Adrenal gland (tissue), 9 donors: ENCODE measurements at regions not wholly inside any gene's neighbourhood (a gene's known extent, or its start where the extent isn't known, plus 50 kb on each side); places are given as distances from the start of the nearest gene placed in this dataset.
"Not testable (repeated sequence)": the region's sequence is repeated elsewhere in the genome, so short reads cannot be mapped to it uniquely, and the experiment has no call there.

Experiments used
- DNase-seq, 7 donors: peaks; one replicate each; pipeline ENCODE4 v3.0.0-alpha.2; 2019 to 2020
- H3K27ac ChIP-seq, 5 donors: fragments of 200-600 bp; sonication (generic) in 4 of 5; 1 replicate in 3 of 5; 2 replicates in 2 of 5; pipeline versions ENCODE4 v1.5.1 to v1.8.0; 2016 to 2020; ENCODE audit warnings: mild to moderate bottlenecking in 1 of 5
- H3K27me3 ChIP-seq: fragments of 200-600 bp; 2 replicates; pipeline ENCODE4 v1.8.0; 2021
- H3K36me3 ChIP-seq, 2 donors: fragments of 200-600 bp; replicated peaks in 1 of 2; 1 replicate in 1 of 2; 2 replicates in 1 of 2; pipeline versions ENCODE4 v1.5.1 to v1.8.0; 2018 to 2022
- H3K4me1 ChIP-seq, 2 donors: fragments of 200-600 bp; replicated peaks in 1 of 2; 1 replicate in 1 of 2; 2 replicates in 1 of 2; pipeline versions ENCODE4 v1.5.1 to v1.8.0; 2018 to 2021
- H3K4me3 ChIP-seq, 4 donors: fragments of 200-600 bp; sonication (generic) in 3 of 4; one replicate each; pipeline ENCODE4 v1.5.1; 2016 to 2018
- H3K9me3 ChIP-seq, 3 donors: fragments of 200-600 bp; sonication (generic) in 1 of 3; replicated peaks in 1 of 3; 1 replicate in 2 of 3; 2 replicates in 1 of 3; pipeline versions ENCODE4 v1.5.1 to v1.8.0; 2016 to 2021
- POLR2A ChIP-seq, 2 donors: fragments of 450-650 bp; IDR thresholded peaks; one replicate each; pipeline ENCODE4 v1.6.1; 2017; ENCODE audit warnings: antibody characterized with exemption in 2 of 2, mild to moderate bottlenecking in 2 of 2, moderate library complexity in 1 of 2
- WGBS, 4 donors: extraction: QIAGEN DNeasy Blood & Tissue Kit in 2 of 4; methylation state at CpG; one replicate each; pipeline versions ENCODE4 v1.1.5 to v1.1.7; 2013 to 2017; 5-methylcytosine and 5-hydroxymethylcytosine counted together
- intact Hi-C, 2 donors: fragments of 100-400 bp; cut with DNase I; formaldehyde crosslinking; loops; one replicate each; pipeline versions ENCODE4 v1.14.1 to v1.15.0; 2022 to 2023
- TF ChIP-seq, protein P1 (sequence below), 6 experiments: fragments of 450-650 bp in 4 of 6; fragments of 200-600 bp in 2 of 6; sonication (generic) in 1 of 6; IDR thresholded peaks; 1 replicate in 5 of 6; 2 replicates in 1 of 6; pipeline versions ENCODE4 v1.5.1 to v1.8.0; 2016 to 2021; ENCODE audit warnings: antibody characterized with exemption in 6 of 6, mild to moderate bottlenecking in 2 of 6, moderate library complexity in 1 of 6
- donor health status: healthy with polysubstance abuse.
- donor health status: Bipolar disorder and iron deficiency.
- donor health status: DM: yes; HTN: yes; CAD: no.
- donor health status: DM: no; HTN: no; CAD: no.
- donor health status: DM: no; HTN: no; CAD: no.

DNA sequence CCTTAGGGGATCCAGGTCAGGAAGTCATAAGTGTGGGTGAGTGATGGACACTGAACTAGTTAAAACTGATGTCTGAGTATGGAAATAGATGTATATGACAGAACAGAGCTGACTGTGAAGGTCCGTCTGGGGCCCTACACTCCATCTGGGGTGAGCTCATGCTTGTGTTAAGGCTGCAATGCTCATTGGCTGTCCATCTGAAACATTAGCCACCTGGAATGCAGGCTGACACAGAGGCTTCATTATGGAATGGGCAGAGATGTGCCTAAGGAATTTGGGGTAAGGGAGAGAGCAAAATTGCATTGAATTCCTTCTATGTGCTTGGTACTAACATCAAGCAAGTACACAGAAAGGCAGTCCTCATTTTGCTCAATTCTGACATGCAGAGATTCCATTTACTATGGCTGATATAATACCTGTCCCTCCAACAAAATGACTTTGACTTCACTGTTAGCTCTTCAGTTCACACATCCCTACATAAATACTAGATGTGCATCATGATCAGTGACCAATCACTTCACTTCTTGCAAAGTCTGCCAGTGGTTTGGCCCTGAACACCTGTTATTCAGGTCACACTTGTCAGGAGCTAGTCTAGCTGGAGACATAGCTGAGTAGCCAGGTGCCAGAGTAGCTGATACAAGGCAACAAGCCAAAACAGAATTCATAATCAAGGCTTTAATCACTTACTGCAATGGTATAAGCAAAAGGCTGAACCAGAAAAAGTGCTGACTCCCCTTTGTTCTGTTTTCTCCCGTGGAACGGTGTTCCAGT is 128.9 kb upstream of the VWC2 start:
- TF ChIP-seq, protein P1, sequence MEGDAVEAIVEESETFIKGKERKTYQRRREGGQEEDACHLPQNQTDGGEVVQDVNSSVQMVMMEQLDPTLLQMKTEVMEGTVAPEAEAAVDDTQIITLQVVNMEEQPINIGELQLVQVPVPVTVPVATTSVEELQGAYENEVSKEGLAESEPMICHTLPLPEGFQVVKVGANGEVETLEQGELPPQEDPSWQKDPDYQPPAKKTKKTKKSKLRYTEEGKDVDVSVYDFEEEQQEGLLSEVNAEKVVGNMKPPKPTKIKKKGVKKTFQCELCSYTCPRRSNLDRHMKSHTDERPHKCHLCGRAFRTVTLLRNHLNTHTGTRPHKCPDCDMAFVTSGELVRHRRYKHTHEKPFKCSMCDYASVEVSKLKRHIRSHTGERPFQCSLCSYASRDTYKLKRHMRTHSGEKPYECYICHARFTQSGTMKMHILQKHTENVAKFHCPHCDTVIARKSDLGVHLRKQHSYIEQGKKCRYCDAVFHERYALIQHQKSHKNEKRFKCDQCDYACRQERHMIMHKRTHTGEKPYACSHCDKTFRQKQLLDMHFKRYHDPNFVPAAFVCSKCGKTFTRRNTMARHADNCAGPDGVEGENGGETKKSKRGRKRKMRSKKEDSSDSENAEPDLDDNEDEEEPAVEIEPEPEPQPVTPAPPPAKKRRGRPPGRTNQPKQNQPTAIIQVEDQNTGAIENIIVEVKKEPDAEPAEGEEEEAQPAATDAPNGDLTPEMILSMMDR (IDR thresholded peaks at IDR 0.05) = no peak
- Histone ChIP-seq H3K27ac (no peak overlapping the region), H3K9me3 (no peaks in the 10 kb centered on the region), H3K4me1 (no peaks in the 10 kb centered on the region), H3K27me3 (no peaks in the 10 kb centered on the region), H3K4me3 (no peak overlapping the region), H3K36me3 (no peaks in the 10 kb centered on the region)
- no peak for DNase-seq
- WGBS, 4 donors = 60 to 65% (median 64%) methylated on average over 3 of the region's 3 CpGs
- intact Hi-C loops = no loop called here

DNA sequence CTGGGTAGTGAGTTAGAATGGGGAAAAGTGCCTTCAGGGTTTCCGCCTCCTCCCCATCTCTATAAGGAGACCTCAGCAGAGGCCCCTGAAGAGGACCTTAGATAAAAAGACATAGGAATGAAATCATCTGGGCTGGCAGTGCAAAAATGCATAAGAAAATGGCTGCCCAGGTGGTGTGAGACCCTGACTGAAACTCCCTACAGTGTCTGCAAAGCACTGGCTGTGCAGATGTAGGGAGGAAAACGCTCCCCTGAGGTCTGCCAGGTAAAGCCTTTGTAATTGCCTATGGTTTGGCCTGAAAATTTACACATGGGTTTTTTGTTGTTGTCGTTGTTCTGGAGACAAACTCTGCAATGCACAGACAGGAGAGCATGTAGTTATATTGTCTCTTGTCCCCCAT is 128.1 kb upstream of the VWC2 start:
- Histone ChIP-seq H3K27me3 (no peaks in the 10 kb centered on the region), H3K9me3 (no peaks in the 10 kb centered on the region), H3K4me3 (no peak overlapping the region), H3K4me1 (no peaks in the 10 kb centered on the region), H3K27ac (no peak overlapping the region), H3K36me3 (no peaks in the 10 kb centered on the region)
- no peak for DNase-seq
- intact Hi-C loops = no loop called here
- no peak for TF ChIP-seq POLR2A (IDR thresholded peaks at IDR 0.05)
- TF ChIP-seq, protein P1 (IDR thresholded peaks at IDR 0.05) = no peak
- 53 to 69% (median 62%) methylated on average over 3 of the region's 3 CpGs for WGBS, 4 donors

DNA sequence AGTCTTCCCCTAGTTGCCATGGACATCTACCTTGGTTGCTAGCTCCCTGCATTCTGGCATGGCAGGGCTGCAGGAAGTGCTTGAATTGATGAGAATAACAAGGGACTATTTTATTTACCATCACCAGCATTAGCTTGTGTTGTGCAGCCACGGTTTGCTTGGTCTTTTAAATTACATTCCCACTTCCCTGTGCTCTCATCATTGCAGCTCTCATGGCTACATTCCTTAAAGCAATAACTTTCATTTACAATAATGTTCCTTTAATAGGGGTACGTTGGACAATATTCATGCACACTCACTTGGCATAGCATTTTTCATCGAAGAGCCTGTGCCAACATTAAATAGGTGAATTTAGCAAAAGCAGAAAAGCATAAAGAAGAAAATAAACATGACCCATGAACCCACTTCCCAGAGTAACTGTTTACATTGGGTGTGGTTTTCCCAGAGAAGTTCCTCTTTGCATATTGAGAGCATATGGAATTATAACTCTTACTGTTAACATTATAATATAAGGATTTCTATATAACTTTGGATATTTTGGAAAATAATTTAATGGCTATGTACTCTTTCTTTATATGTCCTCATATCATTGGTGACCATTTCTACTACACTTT is 113.2 kb upstream of the VWC2 start:
- no peak for TF ChIP-seq POLR2A (IDR thresholded peaks at IDR 0.05)
- TF ChIP-seq, protein P1 (IDR thresholded peaks at IDR 0.05) = no peak

DNA sequence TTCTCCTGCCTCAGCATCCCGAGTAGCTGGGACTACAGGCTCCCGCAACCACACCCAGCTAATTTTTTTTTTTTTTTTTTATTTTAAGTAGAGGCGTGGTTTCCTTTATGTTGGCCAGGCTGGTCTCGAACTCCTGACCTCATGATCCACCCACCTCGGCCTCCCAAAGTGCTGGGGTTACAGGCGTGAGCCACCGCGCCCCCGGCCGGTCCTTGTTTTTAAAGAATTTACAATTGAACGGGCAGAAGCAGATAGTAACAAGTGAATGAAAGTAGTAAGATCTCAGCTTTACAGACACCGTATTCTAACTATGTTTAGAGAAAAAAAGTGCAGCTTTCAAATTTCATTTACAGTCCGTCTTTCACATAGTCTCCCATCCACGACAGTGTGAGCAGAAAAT is 112.5 kb upstream of the VWC2 start:
- Histone ChIP-seq H3K36me3 (no peaks in the 10 kb centered on the region), H3K27ac (no peak overlapping the region), H3K4me3 (no peak overlapping the region), H3K27me3 (no peaks in the 10 kb centered on the region), H3K9me3 (no peaks in the 10 kb centered on the region), H3K4me1 (no peaks in the 10 kb centered on the region)
- intact Hi-C loops = no loop called here
- 74 to 82% (median 80%) methylated on average over 14 of the region's 14 CpGs for WGBS, 4 donors
- TF ChIP-seq, protein P1 (IDR thresholded peaks at IDR 0.05) = no peak
- TF ChIP-seq POLR2A (IDR thresholded peaks at IDR 0.05) = no peak
- no peak for DNase-seq

More for the DNA sequence above, 113.2 kb upstream of the VWC2 start:
- H3K27ac ChIP-seq = no peak overlapping the region
- no peak overlapping the region for H3K4me3 ChIP-seq
- no peak for DNase-seq
- H3K36me3 ChIP-seq = no peaks in the 10 kb centered on the region
- no peaks in the 10 kb centered on the region for H3K9me3 ChIP-seq
- 58 to 67% (median 63%) methylated on average over 3 of the region's 3 CpGs for WGBS, 4 donors
- no peaks in the 10 kb centered on the region for H3K4me1 ChIP-seq
- intact Hi-C loops = no loop called here
- no peaks in the 10 kb centered on the region for H3K27me3 ChIP-seq

DNA sequence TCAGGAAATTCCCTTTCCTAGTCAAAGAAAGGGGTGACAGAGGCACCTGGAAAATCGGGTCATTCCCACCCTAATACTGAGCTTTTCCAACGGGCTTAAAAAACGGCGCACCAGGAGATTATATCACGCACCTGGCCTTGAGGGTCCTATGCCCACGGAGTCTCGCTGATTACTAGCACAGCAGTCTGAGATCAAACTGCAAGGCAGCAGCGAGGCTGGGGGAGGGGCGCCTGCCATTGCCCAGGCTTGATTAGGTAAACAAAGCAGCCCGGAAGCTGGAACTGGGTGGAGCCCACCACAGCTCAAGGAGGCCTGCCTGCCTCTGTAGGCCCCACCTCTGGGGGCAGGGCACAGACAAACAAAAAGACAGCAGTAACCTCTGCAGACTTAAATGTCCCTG is 107.5 kb upstream of the VWC2 start:
- H3K36me3 ChIP-seq, intact Hi-C loops, DNase-seq, H3K27ac ChIP-seq, H3K9me3 ChIP-seq, H3K4me3 ChIP-seq, H3K27me3 ChIP-seq, H3K4me1 ChIP-seq: not testable (repeated sequence)
- WGBS, 4 donors = 67 to 85% (median 74%) methylated on average over 5 to 10 of the region's 10 CpGs
